ENCODE measurements at regions not wholly inside any gene's neighbourhood (a gene's known extent, or its start where the extent isn't known, plus 50 kb on each side); places are given as distances from the start of the nearest gene placed in this dataset.

- Histone ChIP-seq H3K36me3 (no peaks in the 10 kb centered on the region), H3K4me3 (no peak overlapping the region), H3K27me3 (no peaks in the 10 kb centered on the region), H3K27ac (no peak overlapping the region), H3K4me1 (no peaks in the 10 kb centered on the region), H3K9me3 (peaks cover 0 to 11% (median 0%) of the 10 kb centered on the region in 3 donors)
- no peak for TF ChIP-seq POLR2AphosphoS5 (IDR thresholded peaks at IDR 0.05)
- TF ChIP-seq EP300 (IDR thresholded peaks at IDR 0.05): no peak
- no peak for TF ChIP-seq POLR2A (IDR thresholded peaks at IDR 0.05)
- TF ChIP-seq, protein P1, sequence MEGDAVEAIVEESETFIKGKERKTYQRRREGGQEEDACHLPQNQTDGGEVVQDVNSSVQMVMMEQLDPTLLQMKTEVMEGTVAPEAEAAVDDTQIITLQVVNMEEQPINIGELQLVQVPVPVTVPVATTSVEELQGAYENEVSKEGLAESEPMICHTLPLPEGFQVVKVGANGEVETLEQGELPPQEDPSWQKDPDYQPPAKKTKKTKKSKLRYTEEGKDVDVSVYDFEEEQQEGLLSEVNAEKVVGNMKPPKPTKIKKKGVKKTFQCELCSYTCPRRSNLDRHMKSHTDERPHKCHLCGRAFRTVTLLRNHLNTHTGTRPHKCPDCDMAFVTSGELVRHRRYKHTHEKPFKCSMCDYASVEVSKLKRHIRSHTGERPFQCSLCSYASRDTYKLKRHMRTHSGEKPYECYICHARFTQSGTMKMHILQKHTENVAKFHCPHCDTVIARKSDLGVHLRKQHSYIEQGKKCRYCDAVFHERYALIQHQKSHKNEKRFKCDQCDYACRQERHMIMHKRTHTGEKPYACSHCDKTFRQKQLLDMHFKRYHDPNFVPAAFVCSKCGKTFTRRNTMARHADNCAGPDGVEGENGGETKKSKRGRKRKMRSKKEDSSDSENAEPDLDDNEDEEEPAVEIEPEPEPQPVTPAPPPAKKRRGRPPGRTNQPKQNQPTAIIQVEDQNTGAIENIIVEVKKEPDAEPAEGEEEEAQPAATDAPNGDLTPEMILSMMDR (IDR thresholded peaks at IDR 0.05): no peak
- ATAC-seq: no peak
- WGBS, 2 donors (ENCODE audit: low coverage in 1 of 2): 80 to 95% methylated on average over 2 of the region's 2 CpGs
Observed at GRCh38 chr1:87935130-87935529, 606.5 kb downstream of the LMO4 start.

GRCh38 chr1:87937831-87938395 lies 609.2 kb downstream of the LMO4 start:
- Histone ChIP-seq H3K27me3 (no peaks in the 10 kb centered on the region), H3K36me3 (no peaks in the 10 kb centered on the region), H3K4me1 (no peaks in the 10 kb centered on the region), H3K9me3 (no peaks in the 10 kb centered on the region), H3K27ac (no peak overlapping the region), H3K4me3 (no peak overlapping the region)
- WGBS, 2 donors (ENCODE audit: low coverage in 1 of 2): 77 to 86% methylated on average over 3 of the region's 3 CpGs
- no peak for TF ChIP-seq EP300 (IDR thresholded peaks at IDR 0.05)
- TF ChIP-seq POLR2A (IDR thresholded peaks at IDR 0.05): no peak
- TF ChIP-seq POLR2AphosphoS5 (IDR thresholded peaks at IDR 0.05): no peak
- TF ChIP-seq, protein P1 (IDR thresholded peaks at IDR 0.05): no peak
- ATAC-seq: no peak

DNA sequence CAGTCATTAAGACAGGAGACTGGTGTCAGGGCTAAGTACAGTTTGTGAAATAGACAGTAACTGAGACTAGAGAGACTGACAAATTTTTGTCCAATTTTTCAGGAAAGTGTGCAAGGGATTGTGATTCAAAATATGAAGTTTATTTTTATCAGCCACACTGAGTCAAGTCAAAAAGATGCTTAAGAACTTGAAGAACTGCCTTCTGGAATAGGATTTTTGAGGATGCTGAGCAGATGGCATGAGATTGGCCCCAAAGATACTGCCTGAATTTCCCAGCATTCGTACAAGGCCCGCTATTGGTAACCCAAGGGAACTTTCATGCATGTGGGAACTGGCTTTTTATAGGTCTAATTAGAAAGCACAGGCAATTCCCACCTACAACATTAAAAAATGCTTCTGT lies 610.0 kb downstream of the LMO4 start:
- H3K27me3 ChIP-seq: no peaks in the 10 kb centered on the region
- H3K27ac ChIP-seq: no peak overlapping the region
- H3K36me3 ChIP-seq: no peaks in the 10 kb centered on the region
- H3K4me1 ChIP-seq: no peaks in the 10 kb centered on the region
- ATAC-seq: no peak
- TF ChIP-seq POLR2AphosphoS5 (IDR thresholded peaks at IDR 0.05) (no peak), EP300 (IDR thresholded peaks at IDR 0.05) (no peak), POLR2A (IDR thresholded peaks at IDR 0.05) (no peak)
- TF ChIP-seq, protein P1 (IDR thresholded peaks at IDR 0.05): no peak
- no peaks in the 10 kb centered on the region for H3K9me3 ChIP-seq
- H3K4me3 ChIP-seq: no peak overlapping the region
- 95% methylated on average over 2 of the region's 2 CpGs; no CpG with 5 or more reads in 1 of the 2 donors for WGBS, 2 donors (ENCODE audit: low coverage in 1 of 2)

DNA sequence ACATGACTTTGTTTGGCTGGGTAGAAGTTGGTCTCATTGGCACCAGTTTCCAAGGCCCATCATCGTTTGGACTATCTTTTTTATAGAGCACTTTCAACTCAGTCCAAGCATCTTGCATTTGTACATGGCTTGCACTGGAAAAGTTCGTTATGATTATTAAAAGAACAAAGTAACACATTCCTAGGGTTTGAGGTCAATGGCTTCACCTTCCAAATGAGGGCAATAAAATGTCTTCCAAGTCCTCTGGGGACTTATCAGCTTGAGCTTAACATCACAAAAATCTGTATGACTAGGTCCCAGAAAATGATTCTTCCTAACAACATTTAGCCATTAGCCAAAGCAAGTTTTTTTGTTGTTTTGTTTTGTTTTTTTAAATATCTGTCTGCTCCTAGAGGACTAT lies 610.8 kb downstream of the LMO4 start:
- ATAC-seq: no peak
- H3K36me3 ChIP-seq: no peaks in the 10 kb centered on the region
- no peaks in the 10 kb centered on the region for H3K27me3 ChIP-seq
- TF ChIP-seq POLR2AphosphoS5 (IDR thresholded peaks at IDR 0.05) (no peak), EP300 (IDR thresholded peaks at IDR 0.05) (no peak), POLR2A (IDR thresholded peaks at IDR 0.05) (no peak)
- TF ChIP-seq, protein P1 (IDR thresholded peaks at IDR 0.05): no peak
- WGBS, 2 donors (ENCODE audit: low coverage in 1 of 2): 42 to 43% methylated on average over 1 to 2 of the region's 2 CpGs
- H3K9me3 ChIP-seq: no peaks in the 10 kb centered on the region
- no peak overlapping the region for H3K4me3 ChIP-seq
- H3K4me1 ChIP-seq: no peaks in the 10 kb centered on the region
- no peak overlapping the region for H3K27ac ChIP-seq

DNA sequence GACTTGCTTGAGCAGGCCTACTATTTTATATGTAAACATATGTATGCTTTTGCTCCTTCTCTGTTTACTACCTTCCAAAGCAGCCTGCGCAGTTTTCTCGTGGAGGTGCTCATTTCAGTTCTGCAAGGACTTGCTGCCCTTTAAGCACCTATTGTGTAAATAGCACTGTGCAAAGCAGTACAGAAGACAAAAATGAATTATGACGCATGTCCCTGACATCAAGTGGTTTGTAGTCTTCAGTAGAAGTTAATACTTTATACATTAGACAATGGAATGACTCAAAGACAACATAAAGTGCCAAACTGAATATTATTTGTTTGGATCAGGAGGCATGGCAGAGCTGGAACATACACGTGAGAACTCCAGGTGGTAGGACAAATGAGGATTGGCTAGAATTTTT lies 611.7 kb downstream of the LMO4 start:
- no peak for TF ChIP-seq EP300 (IDR thresholded peaks at IDR 0.05)
- TF ChIP-seq POLR2A (IDR thresholded peaks at IDR 0.05): no peak
- TF ChIP-seq, protein P1 (IDR thresholded peaks at IDR 0.05): no peak
- no peak for TF ChIP-seq POLR2AphosphoS5 (IDR thresholded peaks at IDR 0.05)
- ATAC-seq: no peak
- no peaks in the 10 kb centered on the region for H3K4me1 ChIP-seq
- H3K27ac ChIP-seq: no peak overlapping the region
- H3K9me3 ChIP-seq: no peaks in the 10 kb centered on the region
- H3K36me3 ChIP-seq: no peaks in the 10 kb centered on the region
- H3K27me3 ChIP-seq: no peaks in the 10 kb centered on the region
- 88 to 100% methylated on average over 3 to 4 of the region's 4 CpGs for WGBS, 2 donors (ENCODE audit: low coverage in 1 of 2)
- H3K4me3 ChIP-seq: no peak overlapping the region
